GM19328 (cell line): ENCODE measurements at regions not wholly inside any gene's neighbourhood (a gene's known extent, or its start where the extent isn't known, plus 50 kb on each side); places are given as distances from the start of the nearest gene placed in this dataset.
"Not testable (repeated sequence)": the region's sequence is repeated elsewhere in the genome, so short reads cannot be mapped to it uniquely, and the experiment has no call there.

ENCODE experiments used
- ATAC-seq: cut with Tn5 transposase; IDR thresholded peaks from one replicate; pipeline ENCODE4 v1.9.1; 2021; ENCODE audit warnings: mild to moderate bottlenecking, moderate library complexity; ENCODE audit not compliant: unreplicated experiment

- ATAC-seq: not testable (repeated sequence)
Observed at GRCh38 chr2:83339942-83340341, 1119.1 kb downstream of the SUCLG1 start.

- ATAC-seq: no peak
Observed at GRCh38 chr2:83331810-83332209, 1127.3 kb downstream of the SUCLG1 start.

DNA sequence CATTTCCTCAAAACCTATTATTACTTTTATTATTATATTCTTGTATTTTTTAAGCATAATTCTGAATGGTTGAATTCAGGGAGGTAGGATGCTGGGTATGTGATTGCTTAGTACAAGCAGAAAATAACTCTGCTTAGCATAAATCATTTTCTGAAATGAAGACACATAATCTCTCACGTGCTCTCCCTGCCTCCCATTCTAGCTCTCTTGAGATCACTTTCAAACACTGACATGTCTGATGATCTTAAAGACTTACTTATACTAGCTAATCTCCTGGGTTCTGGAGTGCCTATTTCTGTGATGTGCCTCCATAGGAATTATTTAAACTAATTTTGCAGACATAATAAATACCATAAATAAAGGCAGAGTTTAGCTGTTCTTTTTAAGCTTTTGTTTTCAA is 1136.0 kb downstream of the SUCLG1 start:
- no peak for ATAC-seq

- no peak for ATAC-seq
Observed at GRCh38 chr2:83320053-83320452, 1139.0 kb downstream of the SUCLG1 start.

DNA sequence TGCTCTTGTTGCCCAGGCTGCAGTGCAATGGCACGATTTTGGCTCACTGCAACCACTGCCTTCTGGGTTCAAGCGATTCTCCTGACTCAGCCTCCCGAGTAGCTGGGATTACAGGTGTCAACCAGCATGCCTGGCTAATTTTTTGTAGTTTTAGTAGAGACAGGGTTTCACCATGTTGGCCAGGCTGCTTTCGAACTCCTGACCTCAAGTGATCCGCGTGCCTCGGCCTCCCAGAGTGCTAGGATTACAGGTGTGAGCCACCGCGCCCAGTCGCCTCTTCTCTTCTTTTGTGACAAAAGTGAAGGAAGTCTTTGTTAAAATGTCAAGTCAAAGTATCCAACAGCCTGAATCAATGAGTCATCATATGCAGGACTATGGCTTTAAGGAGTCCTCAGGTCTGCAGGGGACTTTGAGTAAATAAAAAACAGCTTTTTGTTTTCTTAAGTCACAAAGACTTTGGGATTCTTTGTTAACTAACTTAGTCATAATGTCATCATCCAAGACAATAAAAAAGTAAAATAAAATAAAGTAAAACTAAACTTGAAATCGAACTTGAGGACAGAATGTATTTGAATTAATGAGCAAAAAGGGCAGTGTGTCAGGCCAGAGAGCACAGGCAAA is 1153.2 kb downstream of the SUCLG1 start:
- ATAC-seq: no peak

- ATAC-seq: no peak
Observed at GRCh38 chr2:83291083-83291482, 1168.0 kb downstream of the SUCLG1 start.

DNA sequence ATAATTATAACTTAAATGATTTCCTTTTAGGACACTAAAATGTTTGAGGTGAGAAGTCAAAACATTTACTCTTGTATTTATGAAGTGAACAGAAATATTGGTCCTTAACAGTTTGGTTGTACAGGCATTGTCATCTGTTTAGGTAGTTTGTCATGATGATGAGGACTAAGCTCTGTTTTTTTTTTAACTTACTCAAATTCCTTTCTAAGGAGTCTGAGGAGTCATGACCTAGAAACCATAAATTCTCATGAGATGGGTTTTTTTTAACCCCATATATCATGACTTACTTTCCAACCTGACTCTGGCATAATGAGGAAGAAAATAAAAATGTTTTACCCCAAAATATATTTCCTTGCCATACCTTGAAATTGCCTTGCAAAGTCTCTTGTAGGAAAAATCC is 1176.2 kb downstream of the SUCLG1 start:
- ATAC-seq: no peak

- ATAC-seq: no peak
Observed at GRCh38 chr2:83282043-83282795, 1176.9 kb downstream of the SUCLG1 start.

DNA sequence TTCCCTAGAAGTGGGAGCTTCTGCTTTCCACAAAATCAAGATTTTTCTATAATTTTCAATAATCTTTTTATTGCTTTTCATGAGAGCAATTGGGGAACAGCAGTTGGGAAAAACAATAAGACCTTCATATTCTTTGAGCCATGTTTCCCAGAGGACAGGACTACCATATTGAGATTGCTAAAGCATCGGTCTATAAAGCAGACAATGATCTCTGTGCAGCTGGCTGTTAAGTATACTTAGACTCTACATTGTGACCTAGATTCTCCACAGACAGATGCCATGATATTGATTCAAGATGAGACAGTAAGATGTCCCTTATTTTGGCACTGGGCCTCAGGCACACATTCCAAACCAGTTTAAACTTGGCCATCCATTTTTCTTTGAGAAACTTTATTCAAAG is 1178.7 kb downstream of the SUCLG1 start:
- ATAC-seq: no peak

- ATAC-seq: no peak
Observed at GRCh38 chr2:83273322-83273721, 1185.8 kb downstream of the SUCLG1 start.

- no peak for ATAC-seq
Observed at GRCh38 chr2:83261591-83262136, 1197.4 kb downstream of the SUCLG1 start.

DNA sequence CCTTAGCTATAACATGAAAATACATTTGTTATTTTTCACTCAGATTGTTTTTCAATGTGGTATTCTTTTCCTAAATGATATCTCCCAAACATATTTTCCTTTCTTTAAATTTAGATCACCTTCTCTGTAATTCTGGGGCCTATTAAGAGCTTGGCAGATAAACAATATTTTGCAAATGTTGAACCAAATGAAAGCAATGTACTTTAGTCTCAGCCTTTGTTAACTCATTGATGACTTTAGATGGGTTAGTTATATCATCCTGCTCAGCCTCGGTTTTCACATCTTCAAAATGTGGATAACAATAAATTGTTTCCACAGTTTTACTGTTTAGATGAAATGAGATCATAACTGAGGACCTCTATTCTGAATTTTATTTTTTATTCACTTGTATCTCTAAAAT is 1205.2 kb downstream of the SUCLG1 start:
- ATAC-seq: no peak

DNA sequence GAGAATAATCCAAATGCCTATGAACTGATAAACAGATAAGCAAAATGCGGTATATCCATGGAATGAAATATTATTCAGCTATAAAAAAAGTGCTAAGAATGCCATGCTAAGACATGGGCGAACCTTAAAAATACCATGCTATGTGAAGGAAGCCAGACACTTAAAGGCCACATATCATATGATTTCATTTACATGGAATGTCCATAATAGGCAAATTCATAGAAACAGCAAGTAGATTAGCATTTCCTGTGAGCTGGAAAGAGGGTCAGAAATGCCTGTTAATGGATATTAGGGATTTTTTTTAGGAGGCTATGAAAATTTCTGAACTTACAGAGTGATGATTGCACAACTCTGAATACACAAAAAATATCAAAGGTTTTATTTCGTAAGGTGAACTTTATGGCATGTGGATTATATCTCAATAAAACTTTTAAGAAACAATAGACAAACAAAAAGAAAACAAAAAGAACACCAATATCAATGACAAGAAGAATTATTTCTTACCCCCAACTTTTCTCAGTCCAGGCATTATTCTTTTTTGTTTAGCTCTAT is 1207.7 kb downstream of the SUCLG1 start:
- no peak for ATAC-seq

DNA sequence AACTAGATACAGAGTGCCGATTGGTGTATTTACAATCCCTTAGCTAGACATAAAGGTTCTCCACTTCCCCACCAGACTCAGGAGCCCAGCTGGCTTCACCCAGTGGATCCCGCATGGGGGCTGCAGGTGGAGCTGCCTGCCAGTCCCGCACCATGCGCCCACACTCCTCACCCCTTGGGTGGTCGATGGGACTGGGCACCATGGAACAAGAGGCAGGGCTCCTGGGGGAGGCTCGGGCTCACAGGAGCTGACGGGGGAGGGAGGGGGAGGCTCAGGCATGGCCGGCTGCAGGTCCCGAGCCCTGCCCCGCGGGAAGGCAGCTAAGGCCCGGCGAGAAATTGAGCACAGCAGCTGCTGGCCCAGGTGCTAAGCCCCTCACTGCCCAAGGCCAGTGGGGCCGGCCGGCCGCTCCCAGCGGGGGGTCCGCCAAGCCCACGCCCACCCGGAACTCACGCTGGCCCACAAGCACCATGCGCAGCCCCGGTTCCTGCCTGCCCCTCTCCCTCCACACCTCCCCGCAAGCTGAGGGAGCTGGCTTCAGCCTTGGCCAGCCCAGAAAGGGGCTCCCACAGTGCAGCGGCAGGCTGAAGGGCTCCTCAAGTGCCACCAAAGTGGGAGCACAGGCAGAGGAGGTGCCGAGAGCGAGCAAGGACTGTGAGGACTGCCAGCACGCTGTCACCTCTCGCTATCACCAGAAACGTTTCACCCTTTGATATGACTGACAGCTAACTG is 1213.1 kb downstream of the SUCLG1 start:
- not testable (repeated sequence) for ATAC-seq

GRCh38 chr2:83240611-83241010 is 1218.5 kb downstream of the SUCLG1 start:
- no peak for ATAC-seq

GRCh38 chr2:83238111-83238510 is 1221.0 kb downstream of the SUCLG1 start:
- ATAC-seq: no peak

GRCh38 chr2:83234246-83234645 is 1224.8 kb downstream of the SUCLG1 start:
- no peak for ATAC-seq

GRCh38 chr2:83233781-83234180 is 1225.3 kb downstream of the SUCLG1 start:
- no peak for ATAC-seq

- no peak for ATAC-seq
Observed at GRCh38 chr2:83233326-83233725, 1225.8 kb downstream of the SUCLG1 start.

DNA sequence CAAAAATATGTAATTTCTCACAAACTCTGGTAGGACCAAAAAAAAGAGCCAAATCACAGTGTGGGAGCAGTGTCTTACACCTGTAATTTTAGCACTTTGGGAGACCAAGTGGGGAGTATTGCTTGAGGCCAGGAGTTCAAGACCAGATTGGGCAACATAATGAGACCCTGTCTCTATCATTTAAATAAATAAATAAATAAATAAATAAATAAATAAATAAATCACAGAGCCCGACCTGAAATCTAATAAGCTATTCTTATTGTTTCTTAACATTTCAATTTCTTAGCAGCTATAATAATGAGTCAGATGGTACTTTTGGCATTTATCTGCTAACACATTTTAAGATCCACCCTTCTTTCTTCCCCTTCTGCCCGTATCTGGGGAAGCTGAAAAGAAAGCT is 1229.6 kb downstream of the SUCLG1 start:
- no peak for ATAC-seq

GRCh38 chr2:83224591-83225200 is 1234.4 kb downstream of the SUCLG1 start:
- no peak for ATAC-seq
